ENCODE measurements at regions not wholly inside any gene's neighbourhood (a gene's known extent, or its start where the extent isn't known, plus 50 kb on each side); places are given as distances from the start of the nearest gene placed in this dataset.

DNA sequence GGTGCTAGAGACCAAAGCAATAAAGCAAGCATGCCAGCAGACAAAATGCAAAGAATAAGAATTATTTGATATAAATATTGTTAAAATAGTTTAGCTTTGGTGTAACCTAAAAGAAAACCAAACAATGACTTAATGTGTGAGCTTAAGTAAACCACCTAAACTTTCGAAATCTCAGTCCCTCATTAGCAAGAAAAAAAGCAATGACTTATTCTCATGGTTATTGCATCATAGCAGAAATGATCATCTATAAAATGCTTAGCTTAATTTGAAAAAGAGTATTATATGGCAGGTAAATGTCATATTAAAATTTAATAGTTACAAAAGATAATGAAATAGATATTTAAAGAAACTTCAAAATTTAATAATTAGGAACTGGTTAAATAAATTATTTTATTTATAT, 1395.7 kb upstream of the EYS start:
- TF ChIP-seq, protein P1, sequence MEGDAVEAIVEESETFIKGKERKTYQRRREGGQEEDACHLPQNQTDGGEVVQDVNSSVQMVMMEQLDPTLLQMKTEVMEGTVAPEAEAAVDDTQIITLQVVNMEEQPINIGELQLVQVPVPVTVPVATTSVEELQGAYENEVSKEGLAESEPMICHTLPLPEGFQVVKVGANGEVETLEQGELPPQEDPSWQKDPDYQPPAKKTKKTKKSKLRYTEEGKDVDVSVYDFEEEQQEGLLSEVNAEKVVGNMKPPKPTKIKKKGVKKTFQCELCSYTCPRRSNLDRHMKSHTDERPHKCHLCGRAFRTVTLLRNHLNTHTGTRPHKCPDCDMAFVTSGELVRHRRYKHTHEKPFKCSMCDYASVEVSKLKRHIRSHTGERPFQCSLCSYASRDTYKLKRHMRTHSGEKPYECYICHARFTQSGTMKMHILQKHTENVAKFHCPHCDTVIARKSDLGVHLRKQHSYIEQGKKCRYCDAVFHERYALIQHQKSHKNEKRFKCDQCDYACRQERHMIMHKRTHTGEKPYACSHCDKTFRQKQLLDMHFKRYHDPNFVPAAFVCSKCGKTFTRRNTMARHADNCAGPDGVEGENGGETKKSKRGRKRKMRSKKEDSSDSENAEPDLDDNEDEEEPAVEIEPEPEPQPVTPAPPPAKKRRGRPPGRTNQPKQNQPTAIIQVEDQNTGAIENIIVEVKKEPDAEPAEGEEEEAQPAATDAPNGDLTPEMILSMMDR (IDR thresholded peaks at IDR 0.05): no peak
- TF ChIP-seq POLR2A (IDR thresholded peaks at IDR 0.05) (no peak), POLR2AphosphoS5 (IDR thresholded peaks at IDR 0.05) (no peak)

Measured in prostate gland (tissue), 2 donors.